NT2/D1 (cell line): ENCODE measurements at regions not wholly inside any gene's neighbourhood (a gene's known extent, or its start where the extent isn't known, plus 50 kb on each side); places are given as distances from the start of the nearest gene placed in this dataset.

Source experiments
- DNase-seq: peaks from one replicate; pipeline ENCODE4 v3.0.0-alpha.2; 2011; ENCODE audit warnings: low read depth, low spot score
- H3K27me3 ChIP-seq: 2 replicates; pipeline ENCODE4 v1.6.0; 2011; ENCODE audit warnings: mild to moderate bottlenecking; ENCODE audit not compliant: insufficient read length, insufficient read depth
- H3K36me3 ChIP-seq: 2 replicates; pipeline ENCODE4 v1.6.1; 2011; ENCODE audit warnings: mild to moderate bottlenecking, low read length, mixed read lengths; ENCODE audit not compliant: insufficient read depth, insufficient read length
- H3K4me1 ChIP-seq: 2 replicates; pipeline ENCODE4 v1.5.1; 2011; ENCODE audit not compliant: insufficient read depth, insufficient read length
- H3K4me3 ChIP-seq: 2 replicates; pipeline ENCODE4 v1.5.1; 2011; ENCODE audit warnings: low read depth; ENCODE audit not compliant: insufficient read length
- H3K9ac ChIP-seq: 2 replicates; pipeline ENCODE4 v1.6.0; 2011; ENCODE audit warnings: low read depth; ENCODE audit not compliant: insufficient read length
- H3K9me3 ChIP-seq: 2 replicates; pipeline ENCODE4 v1.5.1; 2011; ENCODE audit warnings: mild to moderate bottlenecking, low read length; ENCODE audit not compliant: insufficient read depth
- SUZ12 ChIP-seq: IDR thresholded peaks from 2 replicates; pipeline ENCODE4 v1.6.1; 2011; ENCODE audit not compliant: insufficient read length, insufficient read depth; ENCODE audit errors: extremely low read depth
- YY1 ChIP-seq: IDR thresholded peaks from 2 replicates; pipeline ENCODE4 v1.6.1; 2011; ENCODE audit not compliant: insufficient read length, insufficient read depth
- ZNF274 ChIP-seq: IDR thresholded peaks from 2 replicates; pipeline ENCODE4 v1.6.1; 2011; ENCODE audit warnings: mild to moderate bottlenecking, low read depth, low read length

- Histone ChIP-seq H3K9me3 (peaks cover 8% of the 10 kb centered on the region; the same call in 1 of the 2 replicates), H3K27me3 (no peaks in the 10 kb centered on the region), H3K36me3 (no peaks in the 10 kb centered on the region), H3K9ac (no peak overlapping the region), H3K4me1 (peaks cover 6% of the 10 kb centered on the region), H3K4me3 (no peak overlapping the region)
- TF ChIP-seq ZNF274 (no peak), YY1 (no peak), SUZ12 (no peak)
- no peak for DNase-seq
Measured at GRCh38 chr11:120031612-120032600, 106.0 kb downstream of the TRIM29 start.

DNA sequence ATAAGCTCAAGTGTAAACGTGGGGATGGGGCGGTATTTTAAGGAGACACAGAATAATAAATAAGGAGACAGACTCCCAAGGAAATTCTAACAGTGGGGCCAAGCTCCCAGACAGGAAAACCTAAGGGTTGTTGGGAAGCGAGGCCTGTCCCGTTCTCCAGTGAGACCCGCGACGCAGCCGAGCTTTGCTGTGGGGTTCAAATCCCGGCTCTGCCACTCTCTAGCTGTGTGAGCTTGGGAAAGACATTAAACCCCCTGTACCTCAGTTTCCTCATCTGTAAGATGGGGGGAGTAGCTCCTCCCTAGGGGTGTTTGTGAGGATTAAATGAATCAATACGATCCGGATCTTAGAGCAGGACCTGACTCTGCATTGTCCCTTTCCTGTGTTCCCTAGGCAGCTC lies 106.8 kb downstream of the TRIM29 start:
- Histone ChIP-seq H3K36me3 (no peaks in the 10 kb centered on the region), H3K9me3 (peaks cover 5% of the 10 kb centered on the region; the same call in 1 of the 2 replicates), H3K9ac (no peak overlapping the region), H3K27me3 (no peaks in the 10 kb centered on the region), H3K4me1 (peaks cover 6% of the 10 kb centered on the region), H3K4me3 (no peak overlapping the region)
- DNase-seq, result no peak
- TF ChIP-seq YY1, result no peak
- TF ChIP-seq ZNF274, result no peak
- no peak for TF ChIP-seq SUZ12

DNA sequence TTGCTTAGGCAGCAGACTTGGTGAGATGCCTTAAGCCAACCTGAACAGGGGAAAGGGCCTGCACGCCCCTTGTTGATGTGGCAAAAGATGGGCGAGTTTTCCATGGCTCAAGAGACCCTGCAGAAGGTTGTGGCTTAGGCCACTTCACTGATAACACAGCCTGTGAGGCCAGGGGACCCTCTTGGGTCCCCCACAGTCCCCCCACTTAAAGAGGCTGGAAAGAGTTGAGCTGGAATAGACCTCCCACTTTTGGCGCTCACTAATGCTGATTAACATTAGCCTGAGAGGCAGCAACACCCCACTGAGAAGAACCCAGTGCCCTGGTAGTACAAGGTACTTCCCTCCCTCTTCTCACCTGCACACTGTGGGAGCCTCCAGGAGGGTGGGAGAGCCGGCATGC lies 107.5 kb downstream of the TRIM29 start:
- Histone ChIP-seq H3K4me3 (no peak overlapping the region), H3K36me3 (no peaks in the 10 kb centered on the region)
- no peak for DNase-seq

DNA sequence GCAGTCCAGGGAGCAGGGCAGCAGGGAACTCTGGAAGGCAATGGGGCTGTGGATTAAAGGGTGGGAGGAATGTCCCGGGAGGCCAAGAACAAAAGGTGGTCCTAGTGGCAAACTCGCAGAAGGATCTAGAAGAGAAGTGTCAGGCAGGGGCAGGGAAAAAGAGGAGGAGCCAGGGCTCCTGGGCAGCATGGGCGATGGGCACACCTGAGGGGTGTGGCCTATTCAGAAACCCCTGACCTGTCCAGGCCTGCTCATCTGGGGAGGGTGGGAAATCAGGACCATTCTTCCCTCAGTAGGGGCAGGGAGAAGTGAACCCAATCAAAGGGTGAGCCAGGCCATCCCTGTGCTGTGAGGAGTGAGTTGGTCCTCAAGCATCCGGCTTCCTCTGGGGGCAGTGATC lies 108.6 kb downstream of the TRIM29 start:
- H3K4me3 ChIP-seq, result no peak overlapping the region
- TF ChIP-seq SUZ12 (no peak), YY1 (no peak), ZNF274 (no peak)
- no peaks in the 10 kb centered on the region for H3K9me3 ChIP-seq
- no peaks in the 10 kb centered on the region for H3K27me3 ChIP-seq
- H3K4me1 ChIP-seq, result peaks cover 4% of the 10 kb centered on the region
- H3K36me3 ChIP-seq, result no peaks in the 10 kb centered on the region
- no peak overlapping the region for H3K9ac ChIP-seq
- DNase-seq, result no peak

More for the DNA sequence above, 107.5 kb downstream of the TRIM29 start:
- Histone ChIP-seq H3K4me1 (peaks cover 7% of the 10 kb centered on the region), H3K9ac (no peak overlapping the region), H3K9me3 (no peaks in the 10 kb centered on the region), H3K27me3 (no peaks in the 10 kb centered on the region)
- TF ChIP-seq ZNF274 (no peak), SUZ12 (no peak), YY1 (no peak)

GRCh38 chr11:120028897-120029258 lies 109.0 kb downstream of the TRIM29 start:
- H3K36me3 ChIP-seq, result no peaks in the 10 kb centered on the region
- H3K4me3 ChIP-seq, result no peak overlapping the region
- no peak for DNase-seq
- peaks cover 4% of the 10 kb centered on the region for H3K4me1 ChIP-seq
- no peak overlapping the region for H3K9ac ChIP-seq
- TF ChIP-seq SUZ12 (no peak), ZNF274 (no peak), YY1 (no peak)
- no peaks in the 10 kb centered on the region for H3K9me3 ChIP-seq
- H3K27me3 ChIP-seq, result no peaks in the 10 kb centered on the region

GRCh38 chr11:120028181-120028896 lies 109.6 kb downstream of the TRIM29 start:
- Histone ChIP-seq H3K27me3 (no peaks in the 10 kb centered on the region), H3K9ac (no peak overlapping the region), H3K36me3 (no peaks in the 10 kb centered on the region), H3K4me1 (peaks cover 4% of the 10 kb centered on the region), H3K9me3 (no peaks in the 10 kb centered on the region), H3K4me3 (no peak overlapping the region)
- TF ChIP-seq YY1 (no peak), ZNF274 (no peak), SUZ12 (no peak)
- no peak for DNase-seq

DNA sequence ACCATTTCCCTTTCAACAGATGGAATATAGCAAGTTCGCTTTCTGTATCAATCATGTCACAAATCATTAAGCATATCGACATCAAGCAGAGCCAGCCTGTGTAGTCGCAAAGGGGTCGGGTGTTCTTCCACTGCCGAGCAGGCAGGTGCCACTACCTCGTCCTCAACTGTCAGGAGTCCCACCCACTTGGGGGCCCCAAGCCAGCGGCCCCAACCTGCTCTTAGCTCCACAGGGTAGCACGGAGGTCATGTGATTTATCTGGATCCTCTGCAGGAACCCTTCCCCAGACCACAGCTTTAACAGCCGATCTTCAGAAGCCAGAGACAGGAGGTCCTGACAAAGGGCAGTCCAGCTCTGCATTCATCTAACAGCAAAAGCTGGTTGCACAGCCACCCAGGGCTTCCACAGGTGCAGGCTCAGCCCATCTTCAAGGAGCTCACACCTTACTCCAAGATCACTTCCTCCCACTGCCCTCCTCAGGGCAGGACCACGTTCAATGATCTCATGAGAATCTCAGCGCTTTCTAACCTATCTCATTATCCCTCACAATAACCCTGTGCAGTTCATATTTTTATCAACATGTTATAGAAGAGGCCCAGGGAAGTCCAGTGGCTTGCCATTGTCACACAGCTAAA lies 110.2 kb downstream of the TRIM29 start:
- TF ChIP-seq SUZ12 (no peak), YY1 (no peak), ZNF274 (no peak)
- no peak for DNase-seq
- H3K27me3 ChIP-seq, result no peaks in the 10 kb centered on the region
- no peak overlapping the region for H3K9ac ChIP-seq
- H3K9me3 ChIP-seq, result no peaks in the 10 kb centered on the region
- H3K36me3 ChIP-seq, result no peaks in the 10 kb centered on the region
- H3K4me3 ChIP-seq, result no peak overlapping the region
- peaks cover 4% of the 10 kb centered on the region for H3K4me1 ChIP-seq
